MG63 (cell line): ENCODE measurements at regions not wholly inside any gene's neighbourhood (a gene's known extent, or its start where the extent isn't known, plus 50 kb on each side); places are given as distances from the start of the nearest gene placed in this dataset.
"Not testable (repeated sequence)": the region's sequence is repeated elsewhere in the genome, so short reads cannot be mapped to it uniquely, and the experiment has no call there.

Experiments used
- DNase-seq: peaks from one replicate; pipeline ENCODE4 v3.0.0-alpha.2; 2020
- H3K27me3 ChIP-seq: fragments of 250-450 bp; sonication (Bioruptor Pico); 2 replicates; pipeline ENCODE4 v1.5.1; 2020; ENCODE audit warnings: mild to moderate bottlenecking, moderate library complexity
- H3K36me3 ChIP-seq: fragments of 250-450 bp; sonication (Bioruptor Pico); 2 replicates; pipeline ENCODE4 v1.5.1; 2020; ENCODE audit warnings: mild to moderate bottlenecking, moderate library complexity
- H3K4me3 ChIP-seq: fragments of 250-450 bp; sonication (Bioruptor Pico); 2 replicates; pipeline ENCODE4 v1.5.1; 2020; ENCODE audit warnings: mild to moderate bottlenecking, moderate library complexity
- H3K9me3 ChIP-seq: fragments of 250-450 bp; sonication (Bioruptor Pico); 2 replicates; pipeline ENCODE4 v1.5.1; 2020; ENCODE audit warnings: mild to moderate bottlenecking, moderate library complexity

- no peaks in the 10 kb centered on the region for H3K36me3 ChIP-seq
- H3K4me3 ChIP-seq, result no peak overlapping the region
- H3K9me3 ChIP-seq, result no peaks in the 10 kb centered on the region
- H3K27me3 ChIP-seq, result peaks cover 9% of the 10 kb centered on the region
- no peak for DNase-seq
Measured at GRCh38 chr1:143680304-143680703, 291.5 kb downstream of the FAM72C start.

DNA sequence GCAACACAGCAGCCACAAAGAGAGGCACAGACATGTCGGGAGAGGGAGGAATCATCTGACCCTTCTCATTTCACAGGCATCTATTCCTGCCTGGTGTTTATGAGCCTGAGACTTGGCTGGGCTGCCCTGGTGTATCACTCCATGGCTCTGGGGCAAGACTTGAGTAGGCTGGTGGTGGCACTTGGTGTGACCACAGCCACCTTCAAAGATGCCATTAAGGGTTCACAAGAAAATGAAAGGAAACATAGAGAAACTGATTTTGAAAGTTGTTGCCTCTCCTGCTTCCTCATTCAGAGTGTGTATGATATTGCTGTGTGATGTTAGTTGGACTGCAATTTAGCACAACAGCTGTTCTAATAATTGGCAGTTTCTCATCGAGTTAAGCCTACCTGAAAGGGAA lies 298.8 kb downstream of the FAM72C start:
- H3K9me3 ChIP-seq, result no peaks in the 10 kb centered on the region
- H3K36me3 ChIP-seq, result no peaks in the 10 kb centered on the region
- peaks cover 10% of the 10 kb centered on the region for H3K27me3 ChIP-seq
- DNase-seq, result no peak
- H3K4me3 ChIP-seq, result no peak overlapping the region

DNA sequence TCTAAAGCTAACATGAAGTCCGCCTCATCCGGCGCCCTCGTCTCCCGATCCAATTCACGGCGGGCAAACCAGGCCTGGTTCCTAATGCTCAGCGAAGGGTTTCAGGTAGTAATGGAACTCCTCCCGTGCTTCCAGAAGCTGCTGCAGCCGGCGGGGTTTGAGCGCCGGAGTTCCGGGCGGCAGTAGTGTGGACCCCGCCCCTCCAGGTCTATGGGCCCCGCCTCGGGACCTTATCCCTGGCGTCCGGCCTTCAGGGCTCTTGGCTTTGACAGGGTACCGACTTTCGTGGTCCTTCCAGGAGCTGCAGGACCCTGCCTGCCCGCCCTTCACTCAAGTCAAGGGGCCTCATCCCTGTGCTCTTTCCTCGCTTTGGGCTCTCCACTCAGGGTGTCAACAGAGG lies 304.1 kb downstream of the FAM72C start:
- peaks cover 5% of the 10 kb centered on the region; the same call in 1 of the 2 replicates for H3K27me3 ChIP-seq
- H3K9me3 ChIP-seq, result no peaks in the 10 kb centered on the region
- no peaks in the 10 kb centered on the region for H3K36me3 ChIP-seq
- no peak overlapping the region for H3K4me3 ChIP-seq
- DNase-seq, result no peak

- no peak overlapping the region for H3K4me3 ChIP-seq
- peaks cover 5% of the 10 kb centered on the region; the same call in 1 of the 2 replicates for H3K27me3 ChIP-seq
Measured at GRCh38 chr1:143666851-143667250, 304.9 kb downstream of the FAM72C start.

DNA sequence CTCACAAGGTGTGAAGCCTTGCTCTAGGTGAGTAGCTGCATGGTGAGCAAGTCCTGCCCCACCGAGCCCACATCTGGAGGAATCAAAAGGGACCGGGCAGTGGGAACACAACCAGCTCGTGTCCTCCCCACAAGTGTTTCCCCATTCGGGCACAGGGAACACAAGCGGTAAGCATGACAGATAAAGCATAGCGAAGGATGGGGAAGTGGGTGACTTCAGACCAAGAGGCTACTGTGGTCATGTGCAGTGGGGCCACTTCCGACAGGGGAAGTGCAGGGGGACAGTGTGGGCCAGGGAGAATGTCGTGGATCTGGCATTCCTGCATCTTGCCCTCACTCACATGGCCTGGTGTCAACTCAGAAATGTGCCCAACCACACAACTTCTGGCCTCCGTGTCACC lies 306.2 kb downstream of the FAM72C start:
- H3K4me3 ChIP-seq, result no peak overlapping the region
- no peak for DNase-seq
- H3K9me3 ChIP-seq, result no peaks in the 10 kb centered on the region
- no peaks in the 10 kb centered on the region for H3K36me3 ChIP-seq
- peaks cover 5% of the 10 kb centered on the region; the same call in 1 of the 2 replicates for H3K27me3 ChIP-seq

More at GRCh38 chr1:143666851-143667250, 304.9 kb downstream of the FAM72C start:
- H3K36me3 ChIP-seq, result no peaks in the 10 kb centered on the region
- DNase-seq, result no peak
- no peaks in the 10 kb centered on the region for H3K9me3 ChIP-seq

DNA sequence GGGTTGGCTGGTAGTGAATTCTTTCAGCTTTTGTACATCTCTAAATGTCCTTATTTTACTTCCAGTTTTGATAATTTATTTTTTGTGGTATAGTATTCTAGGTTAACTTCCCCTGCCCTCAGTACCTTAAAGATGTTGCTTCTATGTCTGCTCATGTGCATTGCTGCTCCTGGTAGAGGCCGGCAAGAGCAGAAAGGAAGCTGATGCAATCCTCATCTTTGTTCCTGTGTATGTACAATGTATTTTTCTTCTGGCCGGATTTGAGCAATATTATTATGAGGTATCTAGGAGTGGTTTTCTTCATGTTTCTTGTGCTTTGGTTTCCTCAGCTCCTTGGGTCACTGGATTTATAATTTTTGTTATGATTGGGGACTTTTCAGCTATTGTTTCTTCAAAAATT lies 308.7 kb downstream of the FAM72C start:
- not testable (repeated sequence) for H3K9me3 ChIP-seq, H3K4me3 ChIP-seq, H3K36me3 ChIP-seq, H3K27me3 ChIP-seq, DNase-seq

DNA sequence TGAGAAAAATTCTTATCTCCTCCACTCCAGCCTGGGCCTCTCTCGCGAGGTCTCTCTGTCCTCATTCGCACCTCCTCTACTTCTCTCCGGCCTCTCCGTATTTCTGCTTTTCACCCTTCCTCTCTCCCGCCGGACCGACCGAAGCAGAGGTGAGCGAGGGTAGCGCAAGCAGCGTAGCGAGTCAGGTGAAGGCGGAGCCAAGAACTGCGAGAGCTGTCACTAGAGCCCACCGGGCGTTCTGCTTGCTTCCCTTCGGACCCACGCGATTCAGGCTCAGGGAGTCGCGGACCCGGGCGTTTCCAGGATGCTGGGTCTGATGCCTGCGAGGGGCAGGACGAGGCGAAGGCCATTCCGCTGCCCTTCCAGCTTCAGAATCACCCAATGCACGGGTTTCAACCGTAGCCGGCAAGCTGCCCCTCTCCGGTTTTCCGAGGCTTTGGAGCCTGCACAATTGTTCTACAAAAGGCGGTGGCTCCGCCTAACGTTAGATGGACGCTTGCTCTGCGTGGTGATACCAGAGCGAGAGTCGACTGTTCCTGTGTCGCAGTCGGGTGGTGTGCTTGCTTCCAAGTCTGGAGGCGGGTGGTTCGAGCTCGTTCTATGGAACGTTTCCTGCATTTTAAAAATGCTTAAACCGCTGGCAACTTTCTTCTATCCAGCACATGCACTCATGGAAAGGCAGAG lies 310.2 kb downstream of the FAM72C start:
- Histone ChIP-seq H3K4me3 (peak overlapping the region; percentile 13; the same call in 1 of the 2 replicates), H3K9me3 (no peaks in the 10 kb centered on the region), H3K36me3 (no peaks in the 10 kb centered on the region), H3K27me3 (no peaks in the 10 kb centered on the region; the same call in 1 of the 2 replicates)
- peak; percentile 14 for DNase-seq

DNA sequence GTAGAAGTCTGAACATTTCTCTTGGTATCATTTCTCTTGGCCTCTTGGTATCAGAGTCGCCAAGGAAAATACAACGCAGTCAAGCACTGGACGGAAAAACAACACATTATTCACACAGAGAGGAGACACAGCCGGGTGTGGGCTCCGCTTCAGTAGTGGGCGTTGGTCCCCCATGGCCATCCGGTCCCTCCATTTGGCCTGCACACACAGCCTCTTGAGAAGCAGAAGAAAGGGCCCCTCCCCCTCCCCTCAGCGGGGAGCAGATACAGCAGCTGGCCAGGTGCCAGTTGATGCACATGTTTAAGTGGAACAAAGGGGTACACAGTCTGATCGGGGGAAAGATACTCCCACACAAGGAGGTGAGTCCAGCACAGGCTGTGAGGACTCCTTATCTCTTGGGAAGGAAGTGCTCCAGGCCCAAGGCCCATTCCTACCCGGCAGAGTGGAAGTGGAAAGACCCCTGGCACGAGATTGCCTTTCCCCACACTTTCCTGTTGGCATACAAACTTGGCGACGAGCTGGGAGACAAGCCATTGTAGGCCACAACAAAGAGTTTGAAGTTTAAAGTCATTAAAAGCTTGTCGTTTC lies 311.3 kb downstream of the FAM72C start:
- DNase-seq, result no peak
- no peak overlapping the region for H3K4me3 ChIP-seq
- no peaks in the 10 kb centered on the region for H3K9me3 ChIP-seq
- no peaks in the 10 kb centered on the region for H3K36me3 ChIP-seq
- H3K27me3 ChIP-seq, result no peaks in the 10 kb centered on the region; the same call in 1 of the 2 replicates

DNA sequence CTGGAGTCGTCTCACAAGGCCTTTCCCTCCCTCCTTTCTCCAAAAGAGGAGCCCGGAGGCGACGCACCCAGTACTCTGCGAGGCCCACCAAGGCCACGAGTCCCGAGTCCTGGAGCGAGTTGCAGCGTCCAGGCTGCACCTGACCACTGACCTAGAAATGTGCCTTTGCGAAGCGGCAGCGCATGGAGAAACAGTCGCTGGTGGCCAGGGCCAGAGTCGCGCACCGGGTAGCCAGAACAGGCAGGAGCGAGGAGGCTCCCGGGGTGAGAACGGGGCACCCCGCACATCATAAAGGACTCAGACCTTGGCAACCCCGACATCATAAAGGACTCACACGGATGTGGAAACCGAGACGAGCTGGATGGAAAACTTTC lies 318.4 kb downstream of the FAM72C start:
- no peak for DNase-seq
- H3K27me3 ChIP-seq, result peaks cover 12% of the 10 kb centered on the region
- no peaks in the 10 kb centered on the region for H3K9me3 ChIP-seq

DNA sequence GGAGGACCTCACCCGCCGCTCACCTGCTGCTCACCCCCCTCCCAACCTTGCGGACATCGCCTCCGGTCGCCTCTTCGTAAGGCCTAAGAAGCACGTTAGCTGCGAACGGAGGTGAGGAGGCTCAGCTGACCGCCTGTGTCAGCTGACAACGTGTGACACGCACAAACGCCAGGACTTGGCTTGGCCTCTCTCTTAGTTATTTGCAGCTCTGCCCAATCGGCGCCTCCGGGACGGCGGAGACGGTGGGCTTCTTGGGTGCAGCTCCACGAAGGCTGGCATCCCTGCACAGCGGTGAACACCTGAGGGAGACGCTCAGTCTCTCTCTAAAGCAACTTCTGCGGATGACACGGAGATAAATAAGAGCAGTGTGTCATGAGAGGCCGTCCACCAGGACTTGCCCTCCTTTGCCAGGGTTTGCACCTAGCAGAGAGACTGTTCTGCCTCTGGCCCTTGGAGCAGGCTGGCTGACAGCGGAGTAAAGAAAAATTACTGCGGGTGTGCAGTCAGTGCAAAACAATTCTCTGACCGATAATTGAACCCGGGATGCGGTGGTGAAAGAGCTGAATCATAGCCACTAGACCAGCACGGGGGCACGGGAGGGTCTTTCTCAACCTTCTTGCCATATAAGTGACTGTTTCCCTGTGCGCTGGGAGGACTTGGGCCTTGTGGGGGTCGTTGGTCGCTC lies 318.9 kb downstream of the FAM72C start:
- Histone ChIP-seq H3K4me3 (no peak overlapping the region), H3K9me3 (no peaks in the 10 kb centered on the region), H3K36me3 (no peaks in the 10 kb centered on the region), H3K27me3 (peaks cover 12% of the 10 kb centered on the region)
- DNase-seq, result no peak

More for the DNA sequence above, 318.4 kb downstream of the FAM72C start:
- no peak overlapping the region for H3K4me3 ChIP-seq
- no peaks in the 10 kb centered on the region for H3K36me3 ChIP-seq

GRCh38 chr1:143652187-143652586 lies 319.6 kb downstream of the FAM72C start:
- no peaks in the 10 kb centered on the region for H3K9me3 ChIP-seq
- no peaks in the 10 kb centered on the region for H3K36me3 ChIP-seq
- no peak for DNase-seq
- no peak overlapping the region for H3K4me3 ChIP-seq
- H3K27me3 ChIP-seq, result peaks cover 12% of the 10 kb centered on the region

- no peaks in the 10 kb centered on the region for H3K36me3 ChIP-seq
- no peaks in the 10 kb centered on the region for H3K9me3 ChIP-seq
- H3K4me3 ChIP-seq, result no peak overlapping the region
- no peak for DNase-seq
- H3K27me3 ChIP-seq, result peaks cover 12% of the 10 kb centered on the region
Measured at GRCh38 chr1:143651350-143651992, 320.3 kb downstream of the FAM72C start.

DNA sequence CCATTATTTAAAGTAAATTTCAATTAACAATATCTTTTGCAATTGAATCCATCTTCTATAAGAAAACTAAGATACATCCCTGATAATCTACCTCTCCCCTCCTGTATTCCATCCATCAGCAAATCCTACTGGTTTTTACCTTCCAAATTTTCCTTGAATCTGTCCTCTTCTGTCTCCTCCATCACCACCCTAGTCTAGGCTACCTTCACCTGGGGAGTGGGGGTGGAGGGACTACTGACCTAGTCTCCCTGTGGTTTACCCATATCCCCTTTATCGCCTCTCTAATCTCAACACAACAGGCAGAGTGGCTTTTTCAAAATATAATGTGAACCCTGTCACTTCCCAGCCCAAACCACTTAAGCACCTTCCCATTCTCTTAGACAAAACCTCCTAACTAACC lies 327.8 kb downstream of the FAM72C start:
- not testable (repeated sequence) for H3K36me3 ChIP-seq, H3K9me3 ChIP-seq, DNase-seq, H3K4me3 ChIP-seq
- H3K27me3 ChIP-seq, result peaks cover 37% of the 10 kb centered on the region

DNA sequence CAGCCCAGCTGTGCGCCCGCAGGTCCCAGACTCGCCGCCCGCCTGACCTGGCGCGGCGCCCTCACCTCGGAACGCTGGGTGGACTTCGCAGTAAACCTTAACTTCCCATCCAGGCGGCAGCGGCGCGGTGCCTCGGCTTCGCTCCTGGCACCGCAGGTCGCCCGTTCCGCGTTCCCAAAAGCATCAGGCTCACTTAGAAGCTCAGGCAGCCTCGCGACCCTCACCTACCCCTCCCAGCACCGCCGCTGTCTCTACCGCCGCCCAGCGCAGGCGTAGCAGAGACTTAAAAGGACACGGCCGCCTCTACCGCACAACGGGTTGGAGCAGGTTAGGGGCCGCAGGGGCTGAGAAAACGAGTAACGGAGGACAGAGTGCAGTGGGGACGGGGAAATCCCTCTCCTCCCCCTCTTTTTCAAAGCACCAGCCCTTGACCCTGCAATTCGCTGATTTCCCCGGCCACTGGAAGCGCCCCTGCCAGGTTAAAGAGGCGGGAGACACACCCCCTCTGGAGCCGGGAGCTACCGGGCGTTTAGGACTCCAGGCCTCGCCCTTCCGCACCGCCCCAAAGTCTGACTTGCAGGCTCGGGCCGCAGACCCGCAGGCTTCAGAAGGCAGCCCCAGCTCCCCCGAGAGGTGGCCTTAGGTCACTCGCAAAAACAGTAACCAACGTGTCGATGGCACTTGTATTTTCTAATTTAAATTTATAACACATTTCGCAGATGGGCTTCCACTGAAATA lies 328.5 kb downstream of the FAM72C start:
- no peak overlapping the region for H3K4me3 ChIP-seq
- no peak for DNase-seq
- no peaks in the 10 kb centered on the region for H3K9me3 ChIP-seq
- peaks cover 37% of the 10 kb centered on the region for H3K27me3 ChIP-seq
- H3K36me3 ChIP-seq, result no peaks in the 10 kb centered on the region

DNA sequence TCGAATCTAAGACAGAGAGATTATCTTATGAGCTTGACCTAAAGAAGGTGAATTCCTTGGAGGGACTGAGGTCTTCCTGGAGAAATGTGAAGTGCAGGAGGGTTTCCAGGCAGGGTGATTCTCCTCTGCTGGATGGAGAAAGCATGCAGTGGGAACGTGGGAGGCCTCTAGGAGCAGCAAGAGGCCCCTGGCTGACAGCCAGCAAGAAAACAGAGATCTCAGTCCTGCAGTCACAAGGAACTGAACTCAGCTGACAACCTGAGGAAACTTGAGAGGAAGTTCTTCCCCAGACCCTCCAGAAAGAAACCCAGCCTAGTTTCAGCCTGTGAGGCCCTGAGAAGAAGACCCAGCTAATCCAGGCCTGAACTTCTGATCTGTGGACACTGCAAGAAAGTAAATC lies 345.9 kb downstream of the FAM72C start:
- H3K36me3 ChIP-seq, result no peaks in the 10 kb centered on the region
- DNase-seq, result no peak
- no peaks in the 10 kb centered on the region; the same call in 1 of the 2 replicates for H3K27me3 ChIP-seq
- no peaks in the 10 kb centered on the region for H3K9me3 ChIP-seq
- no peak overlapping the region for H3K4me3 ChIP-seq

- DNase-seq, result no peak
- no peaks in the 10 kb centered on the region; the same call in 1 of the 2 replicates for H3K27me3 ChIP-seq
- no peak overlapping the region for H3K4me3 ChIP-seq
- no peaks in the 10 kb centered on the region for H3K9me3 ChIP-seq
- no peaks in the 10 kb centered on the region for H3K36me3 ChIP-seq
Measured at GRCh38 chr1:143619851-143620250, 351.9 kb downstream of the FAM72C start.

DNA sequence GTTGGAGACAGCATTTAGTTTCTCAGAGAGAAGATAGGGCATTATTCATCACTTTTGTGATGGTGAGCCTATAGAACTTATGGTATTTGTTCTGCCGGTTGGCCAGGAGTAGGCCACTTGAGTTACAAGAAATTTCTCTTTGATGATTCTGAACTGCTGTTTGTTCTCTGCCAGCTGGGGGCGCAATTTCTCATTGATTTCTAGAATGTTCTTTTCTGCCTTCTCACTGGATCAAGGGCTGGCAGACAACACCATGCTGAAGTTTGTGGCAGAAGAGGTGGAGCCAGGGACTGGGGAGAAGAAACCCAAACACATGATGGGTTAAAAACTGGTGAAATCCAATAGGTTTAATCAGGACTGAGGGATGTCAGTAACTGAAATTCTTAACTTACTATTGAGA lies 360.6 kb downstream of the FAM72C start:
- Histone ChIP-seq H3K4me3 (no peak overlapping the region), H3K36me3 (no peaks in the 10 kb centered on the region), H3K9me3 (no peaks in the 10 kb centered on the region), H3K27me3 (peaks cover 3% of the 10 kb centered on the region; the same call in 1 of the 2 replicates)
- no peak for DNase-seq
